Fibroblast of lung (primary cell): ENCODE measurements at regions not wholly inside any gene's neighbourhood (a gene's known extent, or its start where the extent isn't known, plus 50 kb on each side); places are given as distances from the start of the nearest gene placed in this dataset.

Source experiments
- DNase-seq, 2 donors: peaks; one replicate each; pipeline versions ENCODE4 v3.0.0 to v3.0.0-alpha.2; 2010; ENCODE audit warnings: low read depth in 2 of 2
- H2AFZ ChIP-seq: 2 replicates; pipeline ENCODE4 v1.5.1; 2012; ENCODE audit warnings: low read length, control low read depth, inconsistent platforms
- H3K27ac ChIP-seq: 2 replicates; pipeline ENCODE4 v1.5.1; 2011; ENCODE audit warnings: low read length, control low read depth; ENCODE audit not compliant: insufficient read depth
- H3K27me3 ChIP-seq: 2 replicates; pipeline ENCODE4 v1.5.1; 2011; ENCODE audit warnings: mild to moderate bottlenecking, low read length; ENCODE audit not compliant: control insufficient read depth, insufficient read depth
- H3K36me3 ChIP-seq: 2 replicates; pipeline ENCODE4 v1.5.1; 2011; ENCODE audit warnings: low read length; ENCODE audit not compliant: control insufficient read depth, insufficient read depth
- H3K4me1 ChIP-seq: 2 replicates; pipeline ENCODE4 v1.5.1; 2011; ENCODE audit warnings: low read length; ENCODE audit not compliant: control insufficient read depth, insufficient read depth; ENCODE audit errors: extremely low read depth
- H3K4me2 ChIP-seq: 2 replicates; pipeline ENCODE4 v1.5.1; 2011; ENCODE audit warnings: low read length, control low read depth; ENCODE audit not compliant: insufficient read depth; ENCODE audit errors: extremely low read depth
- H3K4me3 ChIP-seq, 4 experiments: fragments of 200-600 bp in 1 of 4; sonication (generic) in 1 of 4; replicated peaks in 1 of 4; 2 replicates each; pipeline ENCODE4 v1.5.1; 2011 to 2016; ENCODE audit warnings: low read length in 4 of 4, low read depth in 3 of 4, mild to moderate bottlenecking in 3 of 4, control low read depth in 2 of 4, inconsistent platforms in 1 of 4, mixed read lengths in 1 of 4; ENCODE audit not compliant: insufficient read depth in 1 of 4; ENCODE audit errors: control extremely low read depth in 1 of 4
- H3K79me2 ChIP-seq: 2 replicates; pipeline ENCODE4 v1.5.1; 2012; ENCODE audit warnings: mild to moderate bottlenecking, low read length, inconsistent platforms; ENCODE audit not compliant: control insufficient read depth, insufficient read depth
- H3K9ac ChIP-seq: 2 replicates; pipeline ENCODE4 v1.5.1; 2011; ENCODE audit warnings: mild to moderate bottlenecking, low read length, control low read depth; ENCODE audit not compliant: insufficient read depth
- H3K9me3 ChIP-seq: 2 replicates; pipeline ENCODE4 v1.5.1; 2012; ENCODE audit warnings: low read depth, low read length; ENCODE audit not compliant: control insufficient read depth, insufficient read depth
- H4K20me1 ChIP-seq: 2 replicates; pipeline ENCODE4 v1.5.1; 2011; ENCODE audit warnings: low read length; ENCODE audit not compliant: control insufficient read depth, insufficient read depth; ENCODE audit errors: extremely low read depth
- CTCF ChIP-seq, 2 donors: IDR thresholded peaks in 1 of 2; conservative IDR thresholded peaks in 1 of 2; 1 replicate in 1 of 2; 2 replicates in 1 of 2; pipeline ENCODE4 v1.5.1; 2011 to 2012; ENCODE audit warnings: low read length in 2 of 2, control low read depth in 1 of 2, inconsistent platforms in 1 of 2, low read depth in 1 of 2, mild to moderate bottlenecking in 1 of 2
- EZH2 ChIP-seq: IDR thresholded peaks from 2 replicates; pipeline ENCODE4 v1.5.1; 2012; ENCODE audit warnings: low read length, control low read depth, mild to moderate bottlenecking; ENCODE audit errors: missing control alignments

- DNase-seq: peak in 1 of 2 donors; percentile 74
- peaks cover 7% of the 10 kb centered on the region for H3K4me1 ChIP-seq
- no peak overlapping the region for H3K4me2 ChIP-seq
- no peak overlapping the region for H3K4me3 ChIP-seq
- no peak for TF ChIP-seq CTCF (conservative IDR thresholded peaks at IDR 0.05 in 1 of 2, IDR thresholded peaks at IDR 0.05 in 1 of 2; ENCODE audit: low read depth in 1 of 2, low read length in 2 of 2)
- no peak for TF ChIP-seq EZH2
- H3K36me3 ChIP-seq: no peaks in the 10 kb centered on the region
- no peak overlapping the region for H3K27ac ChIP-seq
- H2AFZ ChIP-seq: no peak overlapping the region
- H3K27me3 ChIP-seq: peaks cover 4% of the 10 kb centered on the region
- no peaks in the 10 kb centered on the region for H4K20me1 ChIP-seq
- H3K9me3 ChIP-seq: no peaks in the 10 kb centered on the region
- no peaks in the 10 kb centered on the region for H3K79me2 ChIP-seq
- no peak overlapping the region for H3K9ac ChIP-seq
Measured at GRCh38 chr2:71846669-71847291, 300.9 kb downstream of the CYP26B1 start.

GRCh38 chr2:71846072-71846471, 301.6 kb downstream of the CYP26B1 start:
- Histone ChIP-seq H3K9ac (no peak overlapping the region), H4K20me1 (no peaks in the 10 kb centered on the region), H3K27ac (no peak overlapping the region), H3K4me3 (no peak overlapping the region), H3K4me2 (no peak overlapping the region), H3K9me3 (no peaks in the 10 kb centered on the region), H2AFZ (no peak overlapping the region), H3K79me2 (no peaks in the 10 kb centered on the region), H3K36me3 (no peaks in the 10 kb centered on the region), H3K4me1 (peaks cover 7% of the 10 kb centered on the region), H3K27me3 (peaks cover 2% of the 10 kb centered on the region)
- no peak for DNase-seq
- TF ChIP-seq CTCF (conservative IDR thresholded peaks at IDR 0.05 in 1 of 2, IDR thresholded peaks at IDR 0.05 in 1 of 2; ENCODE audit: low read depth in 1 of 2, low read length in 2 of 2): no peak
- no peak for TF ChIP-seq EZH2

GRCh38 chr2:71844967-71845366, 302.7 kb downstream of the CYP26B1 start:
- Histone ChIP-seq H3K79me2 (no peaks in the 10 kb centered on the region), H3K9ac (no peak overlapping the region), H3K4me2 (no peak overlapping the region), H3K4me3 (no peak overlapping the region), H4K20me1 (no peaks in the 10 kb centered on the region), H3K9me3 (no peaks in the 10 kb centered on the region), H3K4me1 (peaks cover 7% of the 10 kb centered on the region), H2AFZ (no peak overlapping the region), H3K36me3 (no peaks in the 10 kb centered on the region), H3K27ac (no peak overlapping the region), H3K27me3 (no peaks in the 10 kb centered on the region)
- TF ChIP-seq CTCF (conservative IDR thresholded peaks at IDR 0.05 in 1 of 2, IDR thresholded peaks at IDR 0.05 in 1 of 2; ENCODE audit: low read depth in 1 of 2, low read length in 2 of 2) (no peak), EZH2 (no peak)
- DNase-seq: no peak
